Ecto neural progenitor cell (in vitro differentiated cells): ENCODE measurements at regions not wholly inside any gene's neighbourhood (a gene's known extent, or its start where the extent isn't known, plus 50 kb on each side); places are given as distances from the start of the nearest gene placed in this dataset.

Experiments
- DNase-seq: peaks from one replicate; pipeline ENCODE4 v3.0.0-alpha.2; 2018; ENCODE audit warnings: low spot score

DNA sequence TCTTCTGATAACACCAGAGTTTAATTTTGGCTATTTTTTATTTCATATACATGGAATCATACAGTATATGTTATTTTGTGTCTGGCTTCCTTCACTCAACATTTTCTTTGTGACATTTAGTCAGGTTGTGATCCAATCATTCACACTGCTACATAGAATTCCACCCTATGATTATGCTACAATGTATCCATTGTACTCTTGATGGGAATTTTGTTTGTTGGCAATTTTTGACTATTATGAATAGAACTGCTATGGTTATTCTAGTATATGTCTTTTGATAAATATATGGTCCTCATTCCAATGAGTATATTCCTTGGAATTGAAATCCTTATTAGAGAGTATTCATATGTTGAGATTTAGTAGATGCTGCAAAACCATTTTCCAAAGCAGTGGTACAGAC, 936.4 kb upstream of the CHAC2 start:
- DNase-seq = no peak

GRCh38 chr2:52828112-52828511, 939.5 kb upstream of the CHAC2 start:
- DNase-seq = no peak

DNA sequence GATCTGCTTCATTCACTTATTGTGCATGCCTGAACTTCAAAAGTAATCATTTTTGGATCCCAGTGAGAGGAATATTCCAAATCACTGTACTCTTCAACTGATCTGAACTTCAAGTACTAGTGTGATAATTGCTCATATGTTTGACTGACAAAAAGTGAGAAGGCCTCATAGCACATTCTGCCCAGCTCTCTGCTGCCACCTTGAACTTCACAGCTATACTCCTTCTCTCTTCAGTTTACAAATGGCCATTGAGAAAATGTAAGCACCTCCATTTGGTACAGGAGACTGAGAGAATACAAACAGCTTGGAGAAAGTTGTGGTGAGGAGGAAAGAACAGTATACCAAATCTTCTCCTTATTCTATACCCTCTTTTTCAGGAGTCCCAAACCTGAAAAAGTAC, 946.0 kb upstream of the CHAC2 start:
- no peak for DNase-seq

- no peak for DNase-seq
Observed at GRCh38 chr2:52818958-52819357, 948.6 kb upstream of the CHAC2 start.

- no peak for DNase-seq
Observed at GRCh38 chr2:52810460-52810859, 957.1 kb upstream of the CHAC2 start.

DNA sequence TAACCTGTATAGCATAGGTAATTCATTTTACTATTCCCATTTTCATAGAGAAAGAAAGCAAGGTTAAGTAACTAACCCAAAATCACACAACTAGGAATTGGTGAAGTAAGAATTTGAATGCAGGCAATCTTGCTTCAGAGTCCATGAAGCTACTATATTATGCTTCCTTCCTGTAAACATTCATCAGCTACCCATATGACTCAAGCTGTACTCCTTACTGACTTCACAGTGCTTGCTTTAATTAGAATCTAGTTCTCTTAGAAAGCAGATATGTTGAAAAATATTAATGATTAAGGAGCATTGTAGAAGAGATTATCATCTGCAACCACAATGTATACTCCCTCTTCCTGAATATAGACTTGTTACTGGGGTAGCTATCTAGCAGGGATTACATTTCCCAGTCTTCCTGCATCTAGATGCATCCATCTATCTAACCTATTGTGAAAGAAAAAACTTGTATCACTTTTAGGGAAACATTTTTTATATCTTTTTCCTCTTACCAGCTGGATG, 961.6 kb upstream of the CHAC2 start:
- no peak for DNase-seq

DNA sequence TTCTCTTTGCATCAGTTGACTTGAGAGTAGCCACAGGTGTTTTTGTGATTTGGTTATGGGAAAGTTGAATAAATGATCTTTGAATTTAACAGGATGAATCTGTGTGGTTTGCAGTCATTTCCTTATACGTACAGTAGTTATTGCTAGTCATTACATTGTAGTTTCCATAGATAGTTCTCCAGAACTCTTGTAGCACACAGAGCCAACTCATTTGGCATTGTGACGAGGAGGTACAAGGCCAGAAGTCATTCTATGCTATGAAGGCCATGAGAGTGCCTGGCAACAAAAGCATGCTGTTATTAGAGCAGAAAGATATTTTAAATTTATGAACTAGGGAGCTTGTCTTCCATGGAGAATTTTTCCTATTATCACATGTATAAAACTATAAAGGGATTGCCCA, 973.0 kb upstream of the CHAC2 start:
- no peak for DNase-seq

- no peak for DNase-seq
Observed at GRCh38 chr2:52779446-52779845, 988.2 kb upstream of the CHAC2 start.

DNA sequence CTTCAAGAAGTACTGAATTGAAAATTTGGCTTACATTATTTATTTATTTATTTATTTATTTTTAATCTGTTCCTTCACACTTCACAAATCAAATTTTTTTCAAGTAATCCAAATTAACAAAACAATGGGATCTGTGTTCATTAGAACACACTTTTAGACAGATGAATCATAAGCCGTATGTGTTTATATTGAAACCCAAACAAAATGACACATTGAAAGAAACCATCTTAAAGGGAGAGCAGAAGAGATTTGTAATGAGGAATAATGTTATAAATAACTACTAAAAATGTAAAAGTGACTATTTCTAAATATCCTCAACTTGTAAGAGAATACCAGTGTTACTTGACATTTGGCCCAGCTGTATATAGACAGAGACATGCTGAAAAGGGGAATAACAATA, 991.0 kb upstream of the CHAC2 start:
- DNase-seq = no peak

GRCh38 chr2:52775674-52776073, 991.9 kb upstream of the CHAC2 start:
- no peak for DNase-seq

- no peak for DNase-seq
Observed at GRCh38 chr2:52765735-52766134, 1001.9 kb upstream of the CHAC2 start.

DNA sequence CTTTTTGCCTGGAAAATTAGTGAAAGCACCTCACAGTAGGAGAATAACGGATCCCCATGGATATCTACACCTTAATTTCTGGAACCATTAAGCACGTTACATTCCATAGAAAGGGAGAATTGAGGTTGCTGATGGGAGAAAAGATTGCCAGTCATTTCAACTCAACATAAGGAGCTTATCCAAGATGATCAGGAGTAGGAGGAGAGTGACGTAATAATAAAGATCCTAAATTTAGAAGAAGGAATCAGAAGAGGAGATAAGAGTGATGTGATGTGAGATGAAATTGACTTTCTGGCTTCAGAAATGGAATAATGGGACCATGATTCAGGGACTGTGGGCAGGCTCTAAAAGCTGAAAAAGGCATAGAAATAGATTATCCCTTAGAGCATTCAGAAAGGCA, 1017.8 kb upstream of the CHAC2 start:
- no peak for DNase-seq

DNA sequence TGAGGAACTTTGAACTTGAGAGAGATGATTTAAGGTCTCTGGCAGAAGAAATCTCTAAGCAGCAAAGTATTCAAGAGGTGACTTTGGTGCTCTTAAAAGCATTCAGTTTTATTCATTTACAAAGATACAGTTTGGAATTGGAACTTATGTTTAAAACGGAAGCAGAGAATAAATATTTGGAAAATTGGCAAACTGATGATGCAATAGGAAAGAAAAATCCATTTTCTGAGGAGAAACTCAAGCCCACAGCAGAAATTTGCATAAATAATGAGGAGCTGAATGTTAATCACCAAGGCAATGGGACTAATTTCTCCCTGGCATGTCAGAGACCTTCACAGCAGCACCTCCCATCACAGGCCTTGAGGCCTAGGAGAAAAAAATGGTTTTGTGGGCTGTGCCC, 1022.5 kb upstream of the CHAC2 start:
- DNase-seq = no peak

DNA sequence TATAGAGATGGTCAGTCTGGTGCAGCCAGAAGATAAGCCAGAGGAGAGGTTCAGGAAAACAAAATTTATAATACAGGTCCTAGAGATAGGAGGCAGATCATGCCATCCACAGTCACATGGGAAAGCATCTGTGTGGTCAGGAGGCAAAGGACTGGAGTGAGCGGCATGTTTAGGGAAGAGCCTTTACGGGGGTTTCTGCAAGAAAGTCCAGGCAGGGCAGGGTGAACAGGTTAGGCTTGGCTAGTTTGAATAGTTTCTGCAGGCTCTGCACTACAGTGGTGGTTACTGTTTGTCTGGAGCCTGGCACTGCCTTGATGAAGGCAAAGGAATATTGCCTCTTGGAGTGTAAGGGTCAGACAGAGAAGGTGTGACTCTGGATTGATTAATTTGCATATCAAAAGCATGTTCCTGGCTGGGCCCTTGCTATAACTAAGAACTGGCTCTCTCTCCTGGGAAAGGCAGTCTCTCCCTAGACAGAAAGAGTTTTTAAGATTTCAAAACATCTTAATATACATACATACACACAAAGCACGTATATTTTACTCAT, 1034.7 kb upstream of the CHAC2 start:
- no peak for DNase-seq

DNA sequence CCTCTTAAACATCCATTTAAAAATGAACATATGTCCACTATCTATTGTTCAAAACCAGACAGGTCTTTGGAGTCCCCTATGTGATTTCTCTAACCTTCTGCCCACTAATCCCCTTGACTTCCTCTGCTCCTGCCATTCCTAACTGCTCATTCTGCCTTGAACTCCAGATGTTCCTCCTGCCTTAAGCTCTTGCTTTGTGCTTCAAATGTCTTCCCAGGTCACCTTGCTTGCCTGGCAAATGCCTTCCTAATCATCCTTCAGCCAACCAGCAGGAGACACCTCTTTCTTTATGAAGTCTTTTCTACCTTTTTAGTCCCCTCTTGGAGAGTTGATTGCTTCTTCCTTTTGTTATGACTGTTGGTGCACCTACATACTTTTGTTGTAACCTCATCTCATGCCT, 1043.0 kb upstream of the CHAC2 start:
- no peak for DNase-seq

DNA sequence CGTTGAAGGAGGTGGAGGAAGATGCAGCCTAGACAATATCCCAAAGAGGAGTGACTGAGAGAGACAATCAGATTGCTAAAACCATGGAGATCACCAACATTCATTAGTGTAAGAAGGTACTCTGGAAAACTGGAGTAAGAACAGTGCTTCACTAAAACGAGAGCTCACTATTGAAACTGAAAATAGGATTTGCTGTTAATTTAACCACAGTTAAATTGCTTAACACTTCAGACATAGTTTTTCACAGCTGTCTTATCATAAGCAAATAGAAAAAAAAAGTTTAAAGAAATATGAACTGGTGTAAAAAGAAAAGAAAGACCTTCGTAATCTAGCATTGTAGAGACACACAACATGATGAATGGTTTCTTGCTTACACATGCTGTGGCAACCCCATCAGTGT, 1049.8 kb upstream of the CHAC2 start:
- no peak for DNase-seq

- DNase-seq = no peak
Observed at GRCh38 chr2:52710810-52711618, 1056.6 kb upstream of the CHAC2 start.

GRCh38 chr2:52704251-52704650, 1063.4 kb upstream of the CHAC2 start:
- no peak for DNase-seq

GRCh38 chr2:52703004-52703403, 1064.6 kb upstream of the CHAC2 start:
- no peak for DNase-seq

GRCh38 chr2:52698408-52698807, 1069.2 kb upstream of the CHAC2 start:
- DNase-seq = no peak

DNA sequence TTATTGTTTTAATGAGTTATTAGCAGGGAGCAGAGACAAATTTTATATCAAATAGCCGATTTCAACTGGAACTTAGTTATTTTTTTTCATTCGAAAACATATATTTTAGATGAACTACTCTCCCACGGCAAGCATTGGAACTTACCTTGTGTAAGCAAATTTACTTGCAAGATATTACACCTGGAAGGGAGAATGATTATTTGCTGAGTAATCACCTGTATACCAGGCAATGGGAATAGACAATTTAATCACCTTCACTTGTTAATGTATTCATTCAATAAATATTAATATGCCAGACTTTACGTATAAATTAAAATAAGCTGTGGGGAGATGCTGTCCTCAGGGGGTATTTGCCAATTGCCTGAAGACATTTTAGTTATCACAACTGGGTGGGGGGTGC, 1069.9 kb upstream of the CHAC2 start:
- no peak for DNase-seq

GRCh38 chr2:52695731-52696130, 1071.9 kb upstream of the CHAC2 start:
- no peak for DNase-seq

GRCh38 chr2:52686935-52687334, 1080.7 kb upstream of the CHAC2 start:
- DNase-seq = no peak

DNA sequence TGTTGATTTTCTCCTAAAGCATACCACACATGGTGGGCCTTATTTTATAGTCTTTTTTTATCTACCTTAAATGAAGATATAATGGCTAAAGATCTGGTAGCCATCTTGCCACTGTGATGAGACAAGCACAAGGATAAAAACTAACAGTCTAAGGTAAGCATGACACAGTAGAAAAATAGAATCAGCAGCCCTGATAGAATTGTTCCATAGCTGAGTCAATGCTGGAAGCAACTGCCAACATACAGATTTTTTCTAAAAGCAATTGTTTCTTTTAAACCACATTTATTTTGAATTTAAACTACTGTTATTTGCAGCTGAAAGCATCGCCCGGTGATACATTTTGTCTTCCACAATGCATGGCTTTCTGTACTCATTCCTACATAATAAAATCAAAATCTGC, 1091.5 kb upstream of the CHAC2 start:
- DNase-seq = no peak
